Esophagus squamous epithelium (tissue), 4 donors: ENCODE measurements at regions not wholly inside any gene's neighbourhood (a gene's known extent, or its start where the extent isn't known, plus 50 kb on each side); places are given as distances from the start of the nearest gene placed in this dataset.

Experiments used
- POLR2A ChIP-seq, 4 donors: fragments of 450-650 bp; IDR thresholded peaks; one replicate each; pipeline ENCODE4 v1.6.1; 2017; ENCODE audit warnings: antibody characterized with exemption in 4 of 4, mild to moderate bottlenecking in 4 of 4, moderate library complexity in 3 of 4
- TF ChIP-seq, protein P1 (sequence below), 6 experiments: fragments of 450-650 bp in 4 of 6; fragments of 200-600 bp in 2 of 6; sonication (generic) in 2 of 6; IDR thresholded peaks; one replicate each; pipeline ENCODE4 v1.5.1; 2016 to 2019; ENCODE audit warnings: antibody characterized with exemption in 6 of 6, mild to moderate bottlenecking in 4 of 6, moderate library complexity in 4 of 6

DNA sequence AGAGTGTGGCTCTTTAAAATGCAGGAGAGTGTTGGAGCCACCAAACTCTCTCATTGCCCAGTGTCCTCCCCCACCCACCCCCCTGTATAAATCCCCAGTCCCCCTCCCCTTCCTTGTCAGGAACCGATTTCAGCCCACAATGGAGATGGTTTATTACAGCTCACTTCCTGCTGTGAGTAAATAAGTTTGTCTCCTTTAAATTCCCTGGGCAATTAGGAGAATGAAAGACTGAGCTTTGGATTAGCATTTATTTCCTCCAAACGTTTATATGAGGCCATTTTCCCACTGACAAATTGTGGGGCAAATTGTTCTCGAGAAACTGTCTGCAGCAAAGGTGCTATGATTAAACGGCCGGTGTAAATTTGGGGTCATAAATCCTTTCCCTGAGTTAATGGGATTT is 128.8 kb downstream of the DHX35 start:
- TF ChIP-seq, protein P1, sequence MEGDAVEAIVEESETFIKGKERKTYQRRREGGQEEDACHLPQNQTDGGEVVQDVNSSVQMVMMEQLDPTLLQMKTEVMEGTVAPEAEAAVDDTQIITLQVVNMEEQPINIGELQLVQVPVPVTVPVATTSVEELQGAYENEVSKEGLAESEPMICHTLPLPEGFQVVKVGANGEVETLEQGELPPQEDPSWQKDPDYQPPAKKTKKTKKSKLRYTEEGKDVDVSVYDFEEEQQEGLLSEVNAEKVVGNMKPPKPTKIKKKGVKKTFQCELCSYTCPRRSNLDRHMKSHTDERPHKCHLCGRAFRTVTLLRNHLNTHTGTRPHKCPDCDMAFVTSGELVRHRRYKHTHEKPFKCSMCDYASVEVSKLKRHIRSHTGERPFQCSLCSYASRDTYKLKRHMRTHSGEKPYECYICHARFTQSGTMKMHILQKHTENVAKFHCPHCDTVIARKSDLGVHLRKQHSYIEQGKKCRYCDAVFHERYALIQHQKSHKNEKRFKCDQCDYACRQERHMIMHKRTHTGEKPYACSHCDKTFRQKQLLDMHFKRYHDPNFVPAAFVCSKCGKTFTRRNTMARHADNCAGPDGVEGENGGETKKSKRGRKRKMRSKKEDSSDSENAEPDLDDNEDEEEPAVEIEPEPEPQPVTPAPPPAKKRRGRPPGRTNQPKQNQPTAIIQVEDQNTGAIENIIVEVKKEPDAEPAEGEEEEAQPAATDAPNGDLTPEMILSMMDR (IDR thresholded peaks at IDR 0.05): no peak
- TF ChIP-seq POLR2A (IDR thresholded peaks at IDR 0.05): no peak
